ENCODE measurements at regions not wholly inside any gene's neighbourhood (a gene's known extent, or its start where the extent isn't known, plus 50 kb on each side); places are given as distances from the start of the nearest gene placed in this dataset.

GRCh38 chr12:29879606-29880308, 96.0 kb upstream of the TMTC1 start:
- H3K9ac ChIP-seq (ENCODE audit: low read length) = no peak overlapping the region
- no peak overlapping the region for H3K27ac ChIP-seq (ENCODE audit: low read length)
- H3K4me1 ChIP-seq (ENCODE audit: low read length) = no peaks in the 10 kb centered on the region
- no peaks in the 10 kb centered on the region for H3K9me3 ChIP-seq (ENCODE audit: insufficient read depth, low read length)
- H3K4me2 ChIP-seq (ENCODE audit: low read length) = no peak overlapping the region
- no peak overlapping the region for H3K4me3 ChIP-seq (ENCODE audit: low read length)
- H3K27me3 ChIP-seq (ENCODE audit: low read depth, low read length) = no peaks in the 10 kb centered on the region
- no peak overlapping the region for H2AFZ ChIP-seq (ENCODE audit: low read depth, low read length)
- H3K79me2 ChIP-seq (ENCODE audit: low read length) = no peaks in the 10 kb centered on the region
- TF ChIP-seq EZH2phosphoT487 (IDR thresholded peaks at IDR 0.05; ENCODE audit: low read depth) = no peak
- TF ChIP-seq CTCF (IDR thresholded peaks at IDR 0.05; ENCODE audit: low read depth, low read length) = no peak
- H4K20me1 ChIP-seq (ENCODE audit: insufficient read depth, low read length) = no peaks in the 10 kb centered on the region
- no peaks in the 10 kb centered on the region for H3K36me3 ChIP-seq (replicated peaks; ENCODE audit: low read depth, low read length)

GRCh38 chr12:29869946-29870345, 86.2 kb upstream of the TMTC1 start:
- Histone ChIP-seq H3K79me2 (ENCODE audit: low read length) (no peaks in the 10 kb centered on the region), H3K36me3 (replicated peaks; ENCODE audit: low read depth, low read length) (no peaks in the 10 kb centered on the region), H2AFZ (ENCODE audit: low read depth, low read length) (no peak overlapping the region), H4K20me1 (ENCODE audit: insufficient read depth, low read length) (no peaks in the 10 kb centered on the region), H3K9me3 (ENCODE audit: insufficient read depth, low read length) (no peaks in the 10 kb centered on the region), H3K4me3 (ENCODE audit: low read length) (no peak overlapping the region), H3K27ac (ENCODE audit: low read length) (no peak overlapping the region), H3K4me2 (ENCODE audit: low read length) (no peak overlapping the region), H3K4me1 (ENCODE audit: low read length) (no peaks in the 10 kb centered on the region), H3K9ac (ENCODE audit: low read length) (no peak overlapping the region), H3K27me3 (ENCODE audit: low read depth, low read length) (no peaks in the 10 kb centered on the region)
- no peak for TF ChIP-seq EZH2phosphoT487 (IDR thresholded peaks at IDR 0.05; ENCODE audit: low read depth)
- TF ChIP-seq CTCF (IDR thresholded peaks at IDR 0.05; ENCODE audit: low read depth, low read length) = no peak

GRCh38 chr12:29867823-29868222, 84.1 kb upstream of the TMTC1 start:
- Histone ChIP-seq H3K9me3 (ENCODE audit: insufficient read depth, low read length) (no peaks in the 10 kb centered on the region), H3K36me3 (replicated peaks; ENCODE audit: low read depth, low read length) (no peaks in the 10 kb centered on the region), H2AFZ (ENCODE audit: low read depth, low read length) (peak overlapping the region; percentile 69; the same call in 1 of the 2 replicates), H3K4me2 (ENCODE audit: low read length) (no peak overlapping the region), H3K4me1 (ENCODE audit: low read length) (no peaks in the 10 kb centered on the region), H3K27ac (ENCODE audit: low read length) (no peak overlapping the region), H3K79me2 (ENCODE audit: low read length) (no peaks in the 10 kb centered on the region), H3K27me3 (ENCODE audit: low read depth, low read length) (no peaks in the 10 kb centered on the region), H4K20me1 (ENCODE audit: insufficient read depth, low read length) (no peaks in the 10 kb centered on the region), H3K9ac (ENCODE audit: low read length) (no peak overlapping the region), H3K4me3 (ENCODE audit: low read length) (no peak overlapping the region)
- TF ChIP-seq CTCF (IDR thresholded peaks at IDR 0.05; ENCODE audit: low read depth, low read length) = no peak
- no peak for TF ChIP-seq EZH2phosphoT487 (IDR thresholded peaks at IDR 0.05; ENCODE audit: low read depth)

- no peak overlapping the region for H3K4me3 ChIP-seq (ENCODE audit: low read length)
- H4K20me1 ChIP-seq (ENCODE audit: insufficient read depth, low read length) = no peaks in the 10 kb centered on the region
- no peaks in the 10 kb centered on the region for H3K79me2 ChIP-seq (ENCODE audit: low read length)
- H3K4me2 ChIP-seq (ENCODE audit: low read length) = no peak overlapping the region
- no peak overlapping the region for H3K9ac ChIP-seq (ENCODE audit: low read length)
- H2AFZ ChIP-seq (ENCODE audit: low read depth, low read length) = no peak overlapping the region
- H3K27me3 ChIP-seq (ENCODE audit: low read depth, low read length) = no peaks in the 10 kb centered on the region
- TF ChIP-seq EZH2phosphoT487 (IDR thresholded peaks at IDR 0.05; ENCODE audit: low read depth) (no peak), CTCF (IDR thresholded peaks at IDR 0.05; ENCODE audit: low read depth, low read length) (no peak)
- no peaks in the 10 kb centered on the region for H3K9me3 ChIP-seq (ENCODE audit: insufficient read depth, low read length)
- no peak overlapping the region for H3K27ac ChIP-seq (ENCODE audit: low read length)
- H3K36me3 ChIP-seq (replicated peaks; ENCODE audit: low read depth, low read length) = no peaks in the 10 kb centered on the region
- peaks cover 7% of the 10 kb centered on the region for H3K4me1 ChIP-seq (ENCODE audit: low read length)
These were observed 79.9 kb upstream of the TMTC1 start for GRCh38 chr12:29863665-29864064.

Data from OCI-LY3 (cell line).